ENCODE measurements at regions not wholly inside any gene's neighbourhood (a gene's known extent, or its start where the extent isn't known, plus 50 kb on each side); places are given as distances from the start of the nearest gene placed in this dataset.

DNA sequence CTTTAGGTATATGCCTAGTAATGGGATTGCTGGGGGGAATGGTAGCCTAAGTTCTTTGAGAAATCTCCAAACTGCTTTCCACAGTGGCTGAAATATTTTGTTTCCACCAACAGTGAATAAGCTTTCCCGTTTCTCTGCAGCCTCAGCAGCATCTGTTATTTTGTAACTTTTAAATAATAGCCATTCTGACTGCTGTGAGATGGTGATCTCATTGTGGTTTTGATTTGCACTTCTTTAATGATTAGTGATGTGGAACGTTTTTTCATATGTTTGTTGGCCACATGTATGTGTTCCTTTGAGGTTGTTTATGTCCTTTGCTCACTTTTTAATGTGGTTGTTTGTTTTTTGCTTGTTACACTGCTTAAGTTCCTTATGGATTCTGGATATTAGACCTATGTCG lies 237.4 kb downstream of the CENPF start:
- no peak overlapping the region for H3K27ac Mint-ChIP-seq
- H3K4me1 Mint-ChIP-seq, result no peaks in the 10 kb centered on the region
- peaks cover 1% of the 10 kb centered on the region for H3K27me3 Mint-ChIP-seq
- peaks cover 0 to 8% (median 4%) of the 10 kb centered on the region in 3 donors for H3K9me3 Mint-ChIP-seq
- H3K36me3 Mint-ChIP-seq, result peaks cover 3% of the 10 kb centered on the region
- no peak overlapping the region for H3K4me3 Mint-ChIP-seq

DNA sequence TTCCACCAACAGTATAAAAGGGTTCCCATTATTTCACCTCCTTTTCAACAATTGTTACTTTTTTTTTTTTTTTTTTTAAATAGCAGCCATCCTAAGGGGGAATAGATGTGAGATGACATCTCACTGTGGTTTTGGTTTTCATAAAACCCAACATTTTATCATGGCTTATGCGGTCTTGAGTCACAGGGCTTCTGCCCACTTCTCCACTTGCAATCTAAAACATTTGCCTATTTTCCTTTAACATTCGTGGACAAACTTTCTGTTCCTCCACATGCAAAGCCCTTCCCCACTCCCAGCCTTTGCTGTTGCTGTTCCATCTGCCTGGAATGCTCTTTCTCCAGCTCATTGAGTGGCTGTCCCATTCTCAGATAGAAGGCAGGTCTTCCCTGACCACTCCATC lies 239.7 kb upstream of the KCNK2 start:
- Mint-ChIP-seq H3K27ac (no peak overlapping the region), H3K27me3 (no peaks in the 10 kb centered on the region), H3K9me3 (peaks cover 0 to 8% (median 3%) of the 10 kb centered on the region in 3 donors), H3K4me1 (no peaks in the 10 kb centered on the region), H3K36me3 (peaks cover 3% of the 10 kb centered on the region), H3K4me3 (no peak overlapping the region)

DNA sequence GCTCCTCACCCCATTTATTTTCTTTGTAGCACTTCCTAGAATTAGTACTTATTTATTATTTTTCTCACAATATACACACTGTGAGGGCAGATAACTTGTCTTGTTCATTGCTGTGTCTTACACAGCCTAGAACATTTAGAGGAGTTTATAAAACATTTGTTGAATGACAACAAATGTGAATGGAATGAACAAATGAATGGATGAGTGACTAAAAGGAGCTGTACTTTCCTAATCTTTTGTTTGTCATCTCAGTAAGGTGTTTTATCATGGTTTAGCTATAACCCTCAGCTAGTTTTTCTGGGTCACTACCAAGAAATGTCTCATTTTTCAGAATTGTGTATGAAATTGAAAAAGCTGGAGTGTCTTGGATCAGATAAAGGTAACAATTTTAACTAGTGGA lies 239.3 kb upstream of the KCNK2 start:
- H3K27ac Mint-ChIP-seq, result no peak overlapping the region
- peaks cover 0 to 8% (median 3%) of the 10 kb centered on the region in 3 donors for H3K9me3 Mint-ChIP-seq
- peaks cover 3% of the 10 kb centered on the region for H3K36me3 Mint-ChIP-seq
- H3K4me1 Mint-ChIP-seq, result no peaks in the 10 kb centered on the region
- no peak overlapping the region for H3K4me3 Mint-ChIP-seq
- no peaks in the 10 kb centered on the region for H3K27me3 Mint-ChIP-seq

DNA sequence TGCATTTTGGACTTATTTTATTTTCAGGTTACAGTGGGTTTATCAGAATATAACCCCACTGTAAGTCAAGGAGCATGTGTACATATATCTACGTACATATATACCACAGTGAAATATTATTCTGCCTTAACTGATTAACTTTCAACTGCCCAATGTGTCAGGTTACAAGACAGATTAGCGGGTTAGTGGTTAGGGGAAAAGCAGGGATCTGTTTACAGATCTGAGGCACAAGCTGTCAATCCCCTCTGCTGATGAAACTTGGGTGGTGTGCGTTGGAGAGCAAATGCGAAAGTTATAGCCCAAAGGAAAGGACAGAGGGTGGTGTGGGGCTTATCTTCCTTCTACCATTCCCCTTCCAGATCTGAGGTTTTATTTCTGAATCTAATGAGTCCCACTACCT lies 238.2 kb upstream of the KCNK2 start:
- Mint-ChIP-seq H3K27ac (no peak overlapping the region), H3K4me3 (no peak overlapping the region), H3K27me3 (no peaks in the 10 kb centered on the region), H3K4me1 (no peaks in the 10 kb centered on the region), H3K9me3 (peaks cover 0 to 8% (median 3%) of the 10 kb centered on the region in 3 donors), H3K36me3 (peaks cover 3% of the 10 kb centered on the region)

DNA sequence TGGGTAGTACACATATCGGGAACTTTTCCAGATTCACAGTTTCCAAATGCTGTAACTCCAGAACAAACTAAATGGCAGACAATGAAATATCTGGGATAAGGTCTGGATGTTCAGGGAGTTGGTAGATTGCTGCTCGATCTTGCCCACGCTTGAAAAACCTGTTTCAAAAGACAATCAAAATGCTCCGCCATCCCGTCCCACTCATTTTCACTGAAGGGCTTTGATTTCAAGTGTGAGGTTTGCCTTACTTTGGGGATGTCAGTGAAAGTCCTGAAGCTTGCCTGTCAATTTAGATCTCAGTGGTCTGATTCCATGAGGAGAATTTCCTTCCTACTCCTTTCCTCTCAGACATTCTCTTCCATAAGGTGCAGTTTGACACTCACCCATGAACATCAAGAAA lies 236.3 kb upstream of the KCNK2 start:
- no peak overlapping the region for H3K4me3 Mint-ChIP-seq
- peaks cover 5 to 13% (median 5%) of the 10 kb centered on the region in 3 donors for H3K9me3 Mint-ChIP-seq

DNA sequence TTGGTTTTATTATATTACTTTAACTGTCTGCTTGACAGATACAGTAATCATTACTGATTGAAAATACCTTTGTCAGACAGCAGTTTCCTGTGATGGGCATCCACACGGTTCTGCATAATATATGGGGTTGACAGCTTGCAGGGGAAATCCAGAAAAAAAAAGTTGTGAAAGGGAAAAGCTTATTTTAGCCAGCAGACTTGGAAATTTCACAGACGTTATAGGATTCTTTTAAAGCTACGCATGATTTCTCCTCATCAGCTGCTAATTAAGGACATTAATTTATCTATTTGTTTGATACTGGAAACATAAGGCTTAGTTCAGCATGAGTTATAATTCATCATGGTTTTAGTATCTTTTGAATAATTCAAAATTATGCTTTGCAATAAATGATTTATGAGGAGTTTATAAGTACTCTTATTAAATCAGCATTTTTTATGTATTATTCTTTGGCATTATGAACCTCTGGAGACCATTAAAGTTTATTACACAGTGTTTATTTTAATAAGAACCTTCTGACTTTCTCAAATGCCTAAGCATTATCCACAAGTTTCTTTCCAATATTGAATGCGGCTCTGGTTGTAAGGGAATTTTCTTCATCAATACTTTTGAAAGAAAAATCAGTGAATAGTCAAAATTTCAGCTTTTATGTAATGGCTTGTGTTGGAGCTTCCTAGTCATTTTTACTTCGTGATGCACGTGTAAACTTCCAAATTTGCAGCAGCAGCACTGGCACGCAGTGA lies 235.3 kb upstream of the KCNK2 start:
- H3K27ac Mint-ChIP-seq, result no peak overlapping the region
- H3K9me3 Mint-ChIP-seq, result peaks cover 4 to 13% (median 5%) of the 10 kb centered on the region in 3 donors
- no peak overlapping the region for H3K4me3 Mint-ChIP-seq
- no peaks in the 10 kb centered on the region for H3K36me3 Mint-ChIP-seq
- no peaks in the 10 kb centered on the region for H3K27me3 Mint-ChIP-seq
- H3K4me1 Mint-ChIP-seq, result no peaks in the 10 kb centered on the region

More for the DNA sequence above, 236.3 kb upstream of the KCNK2 start:
- Mint-ChIP-seq H3K27me3 (no peaks in the 10 kb centered on the region), H3K36me3 (no peaks in the 10 kb centered on the region), H3K27ac (no peak overlapping the region), H3K4me1 (no peaks in the 10 kb centered on the region)

DNA sequence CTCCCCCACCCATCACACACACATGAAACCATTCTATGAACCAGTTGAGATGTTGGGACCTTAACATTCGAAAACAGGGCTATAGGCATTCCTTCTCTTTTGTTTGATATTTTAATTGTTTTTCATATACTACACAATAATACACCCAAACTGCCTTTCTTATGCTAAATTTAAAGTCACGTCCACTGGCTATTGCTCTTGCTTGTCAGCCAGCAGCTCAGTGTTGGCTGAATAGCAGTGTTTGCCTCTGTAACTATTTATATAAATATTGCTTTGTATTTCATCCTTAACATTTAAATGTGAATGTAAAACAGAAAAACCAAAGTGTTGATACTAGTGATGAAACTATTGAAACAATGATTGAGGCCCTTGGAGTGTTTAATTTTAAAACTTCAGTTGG lies 234.4 kb upstream of the KCNK2 start:
- H3K4me1 Mint-ChIP-seq, result no peaks in the 10 kb centered on the region
- H3K27ac Mint-ChIP-seq, result no peak overlapping the region
- H3K36me3 Mint-ChIP-seq, result no peaks in the 10 kb centered on the region
- no peaks in the 10 kb centered on the region for H3K27me3 Mint-ChIP-seq
- no peak overlapping the region for H3K4me3 Mint-ChIP-seq
- H3K9me3 Mint-ChIP-seq, result peaks cover 3 to 13% (median 5%) of the 10 kb centered on the region in 3 donors

DNA sequence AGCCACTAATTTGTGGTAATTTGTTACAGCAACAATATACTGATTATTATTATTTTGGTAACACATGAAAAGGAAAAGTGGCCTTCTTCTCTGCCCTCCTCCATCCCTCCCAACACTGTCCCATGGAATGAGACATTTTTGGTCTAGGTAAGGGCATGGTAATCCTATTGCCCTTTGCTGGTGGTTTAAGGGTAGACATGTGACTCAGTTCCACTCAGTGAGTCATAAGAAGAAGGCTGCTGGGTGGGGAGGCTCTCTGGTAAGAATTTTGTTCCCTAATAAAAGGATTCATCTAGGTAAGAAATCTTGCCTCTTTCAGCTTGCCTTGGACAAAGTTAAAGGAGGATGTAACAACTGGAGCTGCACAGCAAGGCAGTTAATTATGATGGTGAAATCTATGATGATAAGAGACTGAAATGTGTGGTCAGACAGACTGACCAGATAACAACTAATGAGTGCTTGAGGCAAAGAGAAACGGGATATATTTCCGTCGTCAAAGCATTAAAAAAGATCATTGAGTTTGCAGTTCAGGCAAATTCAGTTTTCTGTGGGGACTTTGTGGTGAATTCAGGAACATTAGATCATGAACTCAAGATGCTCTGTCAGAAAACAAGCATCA lies 232.0 kb upstream of the KCNK2 start:
- no peak overlapping the region for H3K4me3 Mint-ChIP-seq
- H3K27me3 Mint-ChIP-seq, result no peaks in the 10 kb centered on the region
- no peaks in the 10 kb centered on the region for H3K4me1 Mint-ChIP-seq
- H3K36me3 Mint-ChIP-seq, result no peaks in the 10 kb centered on the region
- H3K9me3 Mint-ChIP-seq, result peaks cover 3 to 10% (median 7%) of the 10 kb centered on the region in 3 donors
- H3K27ac Mint-ChIP-seq, result no peak overlapping the region

DNA sequence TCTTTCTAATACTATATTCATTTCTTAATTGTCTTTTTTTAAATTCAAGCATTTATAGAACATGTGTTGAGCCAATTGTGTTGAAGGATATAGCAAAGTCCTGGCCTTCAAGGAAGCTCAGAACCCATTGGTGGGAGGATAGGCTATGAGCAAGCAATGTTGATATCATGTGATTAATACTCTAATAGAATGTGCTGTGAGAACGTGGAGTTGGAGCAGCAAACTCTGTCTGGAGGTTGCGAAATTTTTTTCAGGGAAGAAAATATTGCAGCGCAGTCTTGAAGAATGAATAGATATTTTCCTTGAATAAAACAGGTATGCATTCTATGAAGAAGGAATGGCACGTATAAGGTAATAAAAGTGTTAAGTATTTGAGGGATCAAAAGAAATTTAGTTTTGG lies 229.2 kb upstream of the KCNK2 start:
- peaks cover 3 to 10% (median 7%) of the 10 kb centered on the region in 3 donors for H3K9me3 Mint-ChIP-seq
- no peak overlapping the region for H3K27ac Mint-ChIP-seq
- H3K4me3 Mint-ChIP-seq, result no peak overlapping the region
- H3K4me1 Mint-ChIP-seq, result peaks cover 0 to 2% (median 0%) of the 10 kb centered on the region in 3 donors
- H3K27me3 Mint-ChIP-seq, result no peaks in the 10 kb centered on the region
- H3K36me3 Mint-ChIP-seq, result no peaks in the 10 kb centered on the region

DNA sequence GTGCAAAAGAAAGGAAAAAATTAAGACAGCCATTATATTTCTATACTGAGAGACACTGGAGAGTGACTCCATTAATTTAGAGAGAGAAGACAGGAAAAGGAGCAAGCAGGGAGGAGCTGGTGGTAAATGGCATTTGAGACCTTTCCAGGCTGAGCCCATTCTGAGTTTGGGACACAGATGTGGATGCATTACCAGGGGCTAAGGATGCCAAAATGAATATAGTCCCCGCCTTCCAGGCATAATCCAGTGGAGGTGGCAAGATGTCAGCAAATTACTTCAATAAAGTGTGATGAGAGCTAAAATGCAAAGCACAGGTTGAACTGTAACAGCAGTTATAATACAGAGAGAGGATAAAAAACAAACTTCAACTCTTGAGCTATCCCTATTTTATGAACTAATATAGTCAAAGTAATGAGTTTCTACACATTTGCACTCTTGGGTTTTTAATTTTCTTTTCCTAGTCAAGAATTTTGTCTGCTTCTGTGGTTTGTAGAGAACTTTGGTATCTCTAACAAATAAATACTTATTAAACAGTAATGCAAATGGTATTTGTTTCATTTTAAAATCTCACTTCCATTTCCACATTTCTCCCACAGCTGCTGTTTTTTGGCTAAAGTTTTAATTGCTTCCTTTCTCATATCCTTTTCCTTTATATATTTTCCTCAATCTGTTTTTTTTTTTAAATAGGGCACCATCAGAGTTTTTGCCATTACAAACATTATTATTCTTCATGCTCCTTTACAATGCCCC lies 228.2 kb upstream of the KCNK2 start:
- H3K27me3 Mint-ChIP-seq, result no peaks in the 10 kb centered on the region
- no peak overlapping the region for H3K4me3 Mint-ChIP-seq
- H3K4me1 Mint-ChIP-seq, result peaks cover 0 to 2% (median 0%) of the 10 kb centered on the region in 3 donors
- peaks cover 4 to 10% (median 7%) of the 10 kb centered on the region in 3 donors for H3K9me3 Mint-ChIP-seq
- H3K36me3 Mint-ChIP-seq, result no peaks in the 10 kb centered on the region
- no peak overlapping the region for H3K27ac Mint-ChIP-seq

DNA sequence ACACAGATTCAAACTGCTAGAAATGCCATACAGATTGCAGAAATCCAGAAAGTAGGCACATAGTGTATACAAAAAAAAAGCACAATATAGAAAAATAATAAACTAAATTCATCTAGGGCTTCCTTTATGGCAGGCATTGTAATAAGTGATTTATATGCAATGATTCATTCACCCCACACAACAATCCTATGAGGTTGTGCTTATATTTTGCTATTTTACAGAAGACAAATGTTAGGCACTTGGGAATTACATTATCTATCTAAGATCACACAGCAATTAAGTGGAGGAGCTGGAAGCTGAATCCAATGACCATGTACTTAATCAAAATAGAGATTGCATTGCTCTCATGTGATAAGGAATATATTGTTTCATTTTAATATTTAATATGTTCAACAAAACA lies 225.7 kb upstream of the KCNK2 start:
- peaks cover 0 to 2% (median 0%) of the 10 kb centered on the region in 3 donors for H3K4me1 Mint-ChIP-seq
- no peaks in the 10 kb centered on the region for H3K36me3 Mint-ChIP-seq
- peaks cover 0 to 3% (median 2%) of the 10 kb centered on the region in 3 donors for H3K9me3 Mint-ChIP-seq
- no peak overlapping the region for H3K4me3 Mint-ChIP-seq
- no peaks in the 10 kb centered on the region for H3K27me3 Mint-ChIP-seq
- no peak overlapping the region for H3K27ac Mint-ChIP-seq

DNA sequence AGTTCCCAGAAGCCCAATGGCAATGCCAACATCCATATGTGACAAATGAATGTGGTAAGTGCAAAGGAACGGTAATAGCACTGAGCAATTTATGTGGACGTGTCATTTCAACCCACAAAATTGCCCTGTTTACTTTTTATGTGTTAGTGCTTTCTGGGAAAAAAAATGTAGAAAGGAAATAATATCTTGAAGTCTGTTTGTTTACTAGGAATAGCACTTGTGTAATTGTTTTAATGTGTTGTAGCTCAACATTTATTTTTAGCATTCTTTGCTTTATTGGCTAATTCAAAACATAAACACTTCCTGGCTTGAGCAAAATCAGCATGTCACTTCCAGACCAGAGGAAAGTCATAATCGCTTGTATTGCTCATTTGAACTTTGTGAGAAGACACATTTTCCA lies 224.8 kb upstream of the KCNK2 start:
- no peaks in the 10 kb centered on the region for H3K36me3 Mint-ChIP-seq
- no peak overlapping the region for H3K4me3 Mint-ChIP-seq
- peaks cover 0 to 2% (median 0%) of the 10 kb centered on the region in 3 donors for H3K4me1 Mint-ChIP-seq
- H3K9me3 Mint-ChIP-seq, result peaks cover 0 to 3% (median 2%) of the 10 kb centered on the region in 3 donors
- H3K27ac Mint-ChIP-seq, result no peak overlapping the region
- H3K27me3 Mint-ChIP-seq, result no peaks in the 10 kb centered on the region

DNA sequence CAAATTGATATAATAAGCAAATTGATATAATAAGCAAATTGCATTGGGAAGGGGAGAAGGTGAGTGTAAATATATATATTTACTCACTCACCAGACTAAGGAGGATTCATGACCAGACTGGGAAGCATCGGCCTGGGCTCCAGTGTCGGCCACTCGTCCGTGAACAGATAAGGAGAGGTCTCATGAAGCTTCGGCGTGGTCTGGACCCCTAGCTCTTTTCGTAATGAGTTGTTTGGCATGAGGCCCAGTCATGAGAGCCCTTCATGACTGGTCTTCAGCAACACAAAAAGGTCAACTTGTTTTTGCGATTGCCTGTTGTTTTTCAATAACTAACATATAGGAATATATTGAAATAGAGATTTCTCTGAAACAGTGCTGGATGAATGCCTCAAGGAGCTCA lies 222.9 kb upstream of the KCNK2 start:
- Mint-ChIP-seq H3K36me3 (no peaks in the 10 kb centered on the region), H3K4me1 (peaks cover 0 to 2% (median 0%) of the 10 kb centered on the region in 3 donors), H3K4me3 (no peak overlapping the region), H3K9me3 (peaks cover 0 to 3% (median 0%) of the 10 kb centered on the region in 3 donors), H3K27me3 (no peaks in the 10 kb centered on the region), H3K27ac (no peak overlapping the region)

DNA sequence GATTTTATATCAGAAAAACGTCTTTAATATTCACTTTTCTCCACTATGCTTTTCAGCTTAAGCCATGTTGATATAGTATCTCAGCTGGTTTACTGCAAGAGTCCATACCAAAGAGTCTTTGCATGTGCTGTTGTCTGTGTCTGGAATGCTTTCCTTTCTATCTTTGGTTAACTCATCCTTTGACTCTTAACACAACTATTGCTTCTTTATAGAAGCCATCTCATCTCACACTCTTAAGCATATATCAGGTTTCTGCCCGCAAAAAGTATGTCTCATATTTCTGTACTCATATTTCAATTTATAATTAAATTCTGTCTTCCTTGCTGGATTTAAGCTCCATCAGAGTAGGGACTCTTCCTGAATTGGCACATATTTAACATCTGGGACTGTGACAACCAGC lies 220.9 kb upstream of the KCNK2 start:
- H3K36me3 Mint-ChIP-seq, result no peaks in the 10 kb centered on the region
- H3K4me1 Mint-ChIP-seq, result peaks cover 0 to 2% (median 0%) of the 10 kb centered on the region in 3 donors
- no peaks in the 10 kb centered on the region for H3K27me3 Mint-ChIP-seq
- no peak overlapping the region for H3K27ac Mint-ChIP-seq
- H3K9me3 Mint-ChIP-seq, result peaks cover 0 to 3% (median 0%) of the 10 kb centered on the region in 3 donors
- no peak overlapping the region for H3K4me3 Mint-ChIP-seq

DNA sequence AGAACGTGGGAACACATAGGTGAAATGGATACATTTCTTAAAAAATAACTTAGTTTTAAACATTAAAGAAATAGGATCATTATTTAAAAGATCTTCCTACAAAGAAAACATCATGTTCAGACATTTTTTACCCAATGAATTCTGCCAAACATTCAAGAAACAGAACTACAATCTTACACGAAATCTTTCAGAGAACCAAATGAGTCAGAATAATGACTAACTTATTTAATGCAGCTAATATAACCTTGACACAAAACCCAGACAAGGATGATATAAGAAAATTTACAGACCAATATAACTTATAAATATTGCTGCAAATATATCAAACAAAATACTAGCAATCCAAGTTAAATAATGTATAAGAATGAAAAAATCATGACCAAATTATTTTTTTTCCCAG lies 220.1 kb upstream of the KCNK2 start:
- Mint-ChIP-seq H3K9me3 (peaks cover 0 to 2% (median 0%) of the 10 kb centered on the region in 3 donors), H3K27ac (no peak overlapping the region), H3K36me3 (peaks cover 2% of the 10 kb centered on the region), H3K27me3 (no peaks in the 10 kb centered on the region), H3K4me3 (no peak overlapping the region), H3K4me1 (no peaks in the 10 kb centered on the region)
